HG03520 (cell line): ENCODE measurements at regions not wholly inside any gene's neighbourhood (a gene's known extent, or its start where the extent isn't known, plus 50 kb on each side); places are given as distances from the start of the nearest gene placed in this dataset.

Experiments
- ATAC-seq: cut with Tn5 transposase; IDR thresholded peaks from one replicate; pipeline ENCODE4 v1.9.1; 2021; ENCODE audit warnings: mild to moderate bottlenecking, moderate library complexity; ENCODE audit not compliant: unreplicated experiment

GRCh38 chr4:123259676-123260646 lies 136.6 kb upstream of the SPRY1 start:
- ATAC-seq = no peak

GRCh38 chr4:123260653-123261052 lies 135.9 kb upstream of the SPRY1 start:
- ATAC-seq = no peak

GRCh38 chr4:123262080-123262479 lies 134.5 kb upstream of the SPRY1 start:
- no peak for ATAC-seq

- no peak for ATAC-seq
Observed at GRCh38 chr4:123265443-123265842, 131.2 kb upstream of the SPRY1 start.

GRCh38 chr4:123266221-123266620 lies 130.4 kb upstream of the SPRY1 start:
- ATAC-seq = no peak

GRCh38 chr4:123278755-123279154 lies 117.8 kb upstream of the SPRY1 start:
- no peak for ATAC-seq

GRCh38 chr4:123283371-123283895 lies 113.2 kb upstream of the SPRY1 start:
- ATAC-seq = no peak

- ATAC-seq = no peak
Observed at GRCh38 chr4:123284168-123284567, 112.4 kb upstream of the SPRY1 start.

GRCh38 chr4:123286903-123287466 lies 109.6 kb upstream of the SPRY1 start:
- ATAC-seq = no peak

- ATAC-seq = no peak
Observed at GRCh38 chr4:123288309-123289025, 108.1 kb upstream of the SPRY1 start.

GRCh38 chr4:123291329-123291728 lies 105.3 kb upstream of the SPRY1 start:
- ATAC-seq = no peak

GRCh38 chr4:123297836-123298235 lies 98.8 kb upstream of the SPRY1 start:
- ATAC-seq = no peak

- ATAC-seq = no peak
Observed at GRCh38 chr4:123298261-123298660, 98.3 kb upstream of the SPRY1 start.

GRCh38 chr4:123298801-123299200 lies 97.8 kb upstream of the SPRY1 start:
- ATAC-seq = no peak

- no peak for ATAC-seq
Observed at GRCh38 chr4:123299212-123299691, 97.3 kb upstream of the SPRY1 start.

- no peak for ATAC-seq
Observed at GRCh38 chr4:123300222-123301039, 96.2 kb upstream of the SPRY1 start.

- ATAC-seq = no peak
Observed at GRCh38 chr4:123301923-123302322, 94.7 kb upstream of the SPRY1 start.

- ATAC-seq = no peak
Observed at GRCh38 chr4:123304151-123304964, 92.2 kb upstream of the SPRY1 start.

GRCh38 chr4:123305736-123306135 lies 90.9 kb upstream of the SPRY1 start:
- no peak for ATAC-seq

- no peak for ATAC-seq
Observed at GRCh38 chr4:123306769-123307168, 89.8 kb upstream of the SPRY1 start.
